BLaER1 (cell line): ENCODE measurements at regions not wholly inside any gene's neighbourhood (a gene's known extent, or its start where the extent isn't known, plus 50 kb on each side); places are given as distances from the start of the nearest gene placed in this dataset.

Experiments used
- H3K27ac ChIP-seq: shearing (Covaris generic); formaldehyde crosslinking; 2 replicates; pipeline ENCODE4 v1.8.1; 2022
- H3K27me3 ChIP-seq: shearing (Covaris generic); formaldehyde crosslinking; 2 replicates; pipeline ENCODE4 v1.8.1; 2022
- H3K36me3 ChIP-seq: shearing (Covaris generic); formaldehyde crosslinking; 2 replicates; pipeline ENCODE4 v1.8.1; 2022
- H3K4me1 ChIP-seq: shearing (Covaris generic); formaldehyde crosslinking; 2 replicates; pipeline ENCODE4 v1.8.1; 2022
- H3K4me2 ChIP-seq: shearing (Covaris generic); formaldehyde crosslinking; 2 replicates; pipeline ENCODE4 v1.8.1; 2022
- H3K4me3 ChIP-seq: shearing (Covaris generic); formaldehyde crosslinking; 2 replicates; pipeline ENCODE4 v1.8.1; 2022
- H3K9ac ChIP-seq: shearing (Covaris generic); formaldehyde crosslinking; 2 replicates; pipeline ENCODE4 v1.8.1; 2022
- H3K9me3 ChIP-seq: shearing (Covaris generic); formaldehyde crosslinking; 2 replicates; pipeline ENCODE4 v1.8.1; 2022
- H4K20me1 ChIP-seq: shearing (Covaris generic); formaldehyde crosslinking; 2 replicates; pipeline ENCODE4 v1.8.1; 2022
- Cebpa-rat ChIP-seq: shearing (Covaris generic); IDR thresholded peaks from 2 replicates; pipeline ENCODE4 v1.8.1; 2022

- TF ChIP-seq Cebpa-rat, result no peak
- Histone ChIP-seq H3K27me3 (no peaks in the 10 kb centered on the region), H3K36me3 (no peaks in the 10 kb centered on the region), H3K9me3 (no peaks in the 10 kb centered on the region), H3K4me3 (no peak overlapping the region), H4K20me1 (no peaks in the 10 kb centered on the region), H3K27ac (no peak overlapping the region), H3K4me2 (no peak overlapping the region), H3K4me1 (no peaks in the 10 kb centered on the region), H3K9ac (no peak overlapping the region)
Observed at GRCh38 chr1:58345215-58346035, 201.1 kb downstream of the OMA1 start.

GRCh38 chr1:58340185-58340584, 206.3 kb downstream of the OMA1 start:
- no peaks in the 10 kb centered on the region for H3K27me3 ChIP-seq
- no peak overlapping the region for H3K27ac ChIP-seq
- H3K9me3 ChIP-seq, result no peaks in the 10 kb centered on the region
- H3K36me3 ChIP-seq, result no peaks in the 10 kb centered on the region
- no peak for TF ChIP-seq Cebpa-rat
- H3K4me3 ChIP-seq, result no peak overlapping the region
- H4K20me1 ChIP-seq, result no peaks in the 10 kb centered on the region
- H3K9ac ChIP-seq, result no peak overlapping the region
- H3K4me2 ChIP-seq, result no peak overlapping the region
- no peaks in the 10 kb centered on the region for H3K4me1 ChIP-seq

GRCh38 chr1:58338081-58338480, 208.4 kb downstream of the OMA1 start:
- Histone ChIP-seq H3K9ac (no peak overlapping the region), H3K36me3 (no peaks in the 10 kb centered on the region), H3K4me3 (no peak overlapping the region), H3K4me1 (no peaks in the 10 kb centered on the region), H4K20me1 (no peaks in the 10 kb centered on the region), H3K9me3 (no peaks in the 10 kb centered on the region), H3K27ac (no peak overlapping the region), H3K4me2 (no peak overlapping the region), H3K27me3 (no peaks in the 10 kb centered on the region)
- TF ChIP-seq Cebpa-rat, result no peak

- H3K4me3 ChIP-seq, result no peak overlapping the region
- H3K4me1 ChIP-seq, result no peaks in the 10 kb centered on the region
- TF ChIP-seq Cebpa-rat, result no peak
- H3K27ac ChIP-seq, result no peak overlapping the region
- H3K9ac ChIP-seq, result no peak overlapping the region
- H3K9me3 ChIP-seq, result no peaks in the 10 kb centered on the region
- H3K4me2 ChIP-seq, result no peak overlapping the region
- no peaks in the 10 kb centered on the region for H4K20me1 ChIP-seq
- H3K27me3 ChIP-seq, result no peaks in the 10 kb centered on the region
- no peaks in the 10 kb centered on the region for H3K36me3 ChIP-seq
Observed at GRCh38 chr1:58333511-58333910, 213.0 kb downstream of the OMA1 start.

- TF ChIP-seq Cebpa-rat, result no peak
- no peaks in the 10 kb centered on the region for H3K4me1 ChIP-seq
- no peaks in the 10 kb centered on the region for H3K27me3 ChIP-seq
- no peak overlapping the region for H3K4me3 ChIP-seq
- no peaks in the 10 kb centered on the region for H3K9me3 ChIP-seq
- H3K4me2 ChIP-seq, result no peak overlapping the region
- no peak overlapping the region for H3K27ac ChIP-seq
- H3K9ac ChIP-seq, result no peak overlapping the region
- no peaks in the 10 kb centered on the region for H4K20me1 ChIP-seq
- no peaks in the 10 kb centered on the region for H3K36me3 ChIP-seq
Observed at GRCh38 chr1:58331156-58331555, 215.4 kb downstream of the OMA1 start.

GRCh38 chr1:58325866-58326265, 220.7 kb downstream of the OMA1 start:
- no peak overlapping the region for H3K27ac ChIP-seq
- no peaks in the 10 kb centered on the region for H3K36me3 ChIP-seq
- no peaks in the 10 kb centered on the region for H3K27me3 ChIP-seq
- no peaks in the 10 kb centered on the region for H3K4me1 ChIP-seq
- no peak for TF ChIP-seq Cebpa-rat
- no peak overlapping the region for H3K9ac ChIP-seq
- H3K4me2 ChIP-seq, result no peak overlapping the region
- no peaks in the 10 kb centered on the region for H4K20me1 ChIP-seq
- H3K9me3 ChIP-seq, result peaks cover 14% of the 10 kb centered on the region
- no peak overlapping the region for H3K4me3 ChIP-seq

- Histone ChIP-seq H3K27ac (no peak overlapping the region), H3K9me3 (peaks cover 16% of the 10 kb centered on the region), H3K27me3 (no peaks in the 10 kb centered on the region), H3K9ac (no peak overlapping the region), H3K4me3 (no peak overlapping the region), H3K4me2 (no peak overlapping the region), H3K4me1 (no peaks in the 10 kb centered on the region), H3K36me3 (no peaks in the 10 kb centered on the region), H4K20me1 (no peaks in the 10 kb centered on the region)
- TF ChIP-seq Cebpa-rat, result no peak
Observed at GRCh38 chr1:58324558-58324957, 222.0 kb downstream of the OMA1 start.

- no peak overlapping the region for H3K4me2 ChIP-seq
- peaks cover 16% of the 10 kb centered on the region for H3K9me3 ChIP-seq
- H3K9ac ChIP-seq, result no peak overlapping the region
- no peaks in the 10 kb centered on the region for H3K4me1 ChIP-seq
- H3K36me3 ChIP-seq, result no peaks in the 10 kb centered on the region
- no peak overlapping the region for H3K4me3 ChIP-seq
- H4K20me1 ChIP-seq, result no peaks in the 10 kb centered on the region
- no peaks in the 10 kb centered on the region for H3K27me3 ChIP-seq
- no peak for TF ChIP-seq Cebpa-rat
- no peak overlapping the region for H3K27ac ChIP-seq
Observed at GRCh38 chr1:58318157-58319005, 228.1 kb downstream of the OMA1 start.

- Histone ChIP-seq H4K20me1 (no peaks in the 10 kb centered on the region), H3K27me3 (no peaks in the 10 kb centered on the region), H3K27ac (no peak overlapping the region), H3K9ac (no peak overlapping the region), H3K36me3 (no peaks in the 10 kb centered on the region), H3K4me3 (no peak overlapping the region), H3K4me2 (no peak overlapping the region), H3K9me3 (peaks cover 16% of the 10 kb centered on the region), H3K4me1 (no peaks in the 10 kb centered on the region)
- no peak for TF ChIP-seq Cebpa-rat
Observed at GRCh38 chr1:58317694-58318093, 228.8 kb downstream of the OMA1 start.

- H3K9ac ChIP-seq, result no peak overlapping the region
- peaks cover 14% of the 10 kb centered on the region for H3K9me3 ChIP-seq
- no peak overlapping the region for H3K27ac ChIP-seq
- H4K20me1 ChIP-seq, result no peaks in the 10 kb centered on the region
- H3K36me3 ChIP-seq, result no peaks in the 10 kb centered on the region
- no peak overlapping the region for H3K4me3 ChIP-seq
- no peaks in the 10 kb centered on the region for H3K27me3 ChIP-seq
- no peak overlapping the region for H3K4me2 ChIP-seq
- TF ChIP-seq Cebpa-rat, result no peak
- no peaks in the 10 kb centered on the region for H3K4me1 ChIP-seq
Observed at GRCh38 chr1:58317086-58317485, 229.4 kb downstream of the OMA1 start.
